ENCODE measurements at regions not wholly inside any gene's neighbourhood (a gene's known extent, or its start where the extent isn't known, plus 50 kb on each side); places are given as distances from the start of the nearest gene placed in this dataset.

- TF ChIP-seq CTCF (IDR thresholded peaks at IDR 0.05) (no peak), POLR2A (IDR thresholded peaks at IDR 0.05) (no peak)
Measured at GRCh38 chr6:88459189-88459588, 293.0 kb upstream of the CNR1 start.
